ENCODE measurements at regions not wholly inside any gene's neighbourhood (a gene's known extent, or its start where the extent isn't known, plus 50 kb on each side); places are given as distances from the start of the nearest gene placed in this dataset.

- TF ChIP-seq CTCF (IDR thresholded peaks at IDR 0.05; ENCODE audit: borderline replicate concordance, insufficient read depth, low read depth, low read length): no peak
- no peak overlapping the region for H3K4me3 ChIP-seq (ENCODE audit: low read depth, low read length)
Observed at GRCh38 chr3:102687851-102688555, 253.2 kb downstream of the ZPLD1 start.

DNA sequence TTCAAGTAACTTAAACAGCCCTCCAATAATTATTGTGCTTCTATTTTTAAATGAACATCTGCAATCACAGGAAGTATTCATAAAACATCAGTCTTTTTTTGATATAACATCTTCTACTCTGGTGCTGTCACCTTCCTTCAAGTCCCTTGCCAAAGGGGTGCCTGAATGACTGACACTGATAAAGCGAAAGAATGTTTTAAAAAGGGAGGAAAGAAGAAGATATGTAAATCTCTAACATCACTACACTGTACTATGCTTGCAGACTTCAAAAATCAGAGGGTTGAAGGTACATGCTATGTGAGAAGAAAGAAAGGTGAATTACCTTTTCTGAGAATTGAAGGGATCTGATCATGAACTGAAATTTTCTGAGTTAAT, 253.7 kb downstream of the ZPLD1 start:
- no peak overlapping the region for H3K4me3 ChIP-seq (ENCODE audit: low read depth, low read length)
- TF ChIP-seq CTCF (IDR thresholded peaks at IDR 0.05; ENCODE audit: borderline replicate concordance, insufficient read depth, low read depth, low read length): no peak

GRCh38 chr3:102691507-102691906, 256.7 kb downstream of the ZPLD1 start:
- no peak for TF ChIP-seq CTCF (IDR thresholded peaks at IDR 0.05; ENCODE audit: borderline replicate concordance, insufficient read depth, low read depth, low read length)
- H3K4me3 ChIP-seq (ENCODE audit: low read depth, low read length): no peak overlapping the region

GRCh38 chr3:102699104-102699818, 264.4 kb downstream of the ZPLD1 start:
- no peak overlapping the region for H3K4me3 ChIP-seq (ENCODE audit: low read depth, low read length)

DNA sequence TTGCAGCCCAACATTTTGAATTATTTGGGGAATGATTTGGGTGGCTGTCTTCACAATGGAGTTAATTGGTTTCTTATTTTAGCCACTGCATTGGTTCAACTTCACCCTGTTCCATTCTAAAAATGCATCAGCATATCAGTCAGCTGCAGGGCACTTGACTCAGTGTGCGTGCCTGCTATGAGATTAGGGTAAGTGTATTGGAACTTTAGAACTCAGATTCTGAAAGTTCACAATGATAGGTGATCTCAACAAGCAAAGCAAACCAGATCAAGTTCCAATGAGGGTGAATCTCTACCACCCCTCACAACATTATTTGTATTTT, 265.0 kb downstream of the ZPLD1 start:
- no peak for TF ChIP-seq CTCF (IDR thresholded peaks at IDR 0.05; ENCODE audit: borderline replicate concordance, insufficient read depth, low read depth, low read length)

More at GRCh38 chr3:102699104-102699818, 264.4 kb downstream of the ZPLD1 start:
- no peak for TF ChIP-seq CTCF (IDR thresholded peaks at IDR 0.05; ENCODE audit: borderline replicate concordance, insufficient read depth, low read depth, low read length)

GRCh38 chr3:102712896-102713295, 278.1 kb downstream of the ZPLD1 start:
- no peak for TF ChIP-seq CTCF (IDR thresholded peaks at IDR 0.05; ENCODE audit: borderline replicate concordance, insufficient read depth, low read depth, low read length)
- no peak overlapping the region for H3K4me3 ChIP-seq (ENCODE audit: low read depth, low read length)

More for the DNA sequence above, 265.0 kb downstream of the ZPLD1 start:
- H3K4me3 ChIP-seq (ENCODE audit: low read depth, low read length): no peak overlapping the region

- H3K4me3 ChIP-seq (ENCODE audit: low read depth, low read length): no peak overlapping the region
- no peak for TF ChIP-seq CTCF (IDR thresholded peaks at IDR 0.05; ENCODE audit: borderline replicate concordance, insufficient read depth, low read depth, low read length)
Observed at GRCh38 chr3:102714567-102714966, 279.8 kb downstream of the ZPLD1 start.
